K562 (cell line): ENCODE measurements at regions not wholly inside any gene's neighbourhood (a gene's known extent, or its start where the extent isn't known, plus 50 kb on each side); places are given as distances from the start of the nearest gene placed in this dataset.

Experiments used
- ATAC-seq: fragments of 200-7000 bp; cut with Tn5 transposase; 3 replicates; pipeline ENCODE4 v1.9.1; 2020; ENCODE audit warnings: moderate library complexity
- BruUV-seq: library from RNA; stranded (reverse); fragments of 400-500 nt; replicated peaks from 2 replicates; lab custom pipeline; 2021; lab: Mats Ljungman, UMichigan
- CTCF ChIA-PET: fragments of 300-600 bp; formaldehyde crosslinking; extraction: SDS; loops from one replicate; lab custom pipeline; 2021; ENCODE audit warnings: low intra/inter-chr PET ratio; lab: Yijun Ruan, JAX
- POLR2A ChIA-PET: fragments of 300-600, 350-650 bp; sonication (Branson Sonifier 250); formaldehyde crosslinking; extraction: SDS; loops from one replicate; lab custom pipeline; 2021; ENCODE audit warnings: antibody characterized with exemption, inconsistent platforms; lab: Yijun Ruan, JAX
- DNase-seq, 4 experiments: peaks; one replicate each; pipeline versions ENCODE4 v3.0.0 to v3.0.0-alpha.2; 2011 to 2018; ENCODE audit warnings: low spot score in 3 of 4, mixed read lengths in 3 of 4; ENCODE audit errors: extremely low read depth in 1 of 4
- FAIRE-seq: peaks from 2 replicates; lab custom pipeline; 2011; peaks lifted over from hg19 to GRCh38; lab: Jason Lieb, UNC
- H2AFZ ChIP-seq: 2 replicates; pipeline ENCODE4 v1.6.0; 2011; ENCODE audit warnings: low read depth, low read length, control low read depth, inconsistent platforms
- H3K27ac ChIP-seq: fragments of 200-600 bp; 3 replicates; pipeline ENCODE4 v1.8.0; 2011; ENCODE audit warnings: low read depth, mild to moderate bottlenecking, control low read depth, inconsistent platforms, low read length, moderate library complexity, mixed read lengths; ENCODE audit errors: extremely low read depth
- H3K27me3 ChIP-seq, 2 experiments: fragments of 300-600 bp in 1 of 2; 2 replicates in 1 of 2; 3 replicates in 1 of 2; pipeline versions ENCODE4 v1.6.0 to v1.8.0; 2011; ENCODE audit warnings: inconsistent platforms in 2 of 2, low read length in 2 of 2, mild to moderate bottlenecking in 1 of 2, mixed read lengths in 1 of 2, moderate library complexity in 1 of 2; ENCODE audit not compliant: control insufficient read depth in 2 of 2, insufficient read depth in 2 of 2
- H3K36me3 ChIP-seq: fragments of 300-600 bp; 3 replicates; pipeline ENCODE4 v1.8.0; 2011; ENCODE audit warnings: mild to moderate bottlenecking, low read length, inconsistent platforms; ENCODE audit not compliant: control insufficient read depth, insufficient read depth
- H3K4me1 ChIP-seq, 2 experiments: fragments of 200-600 bp in 1 of 2; replicated peaks in 1 of 2; 2 replicates in 1 of 2; 3 replicates in 1 of 2; pipeline versions ENCODE4 v1.5.1 to v1.8.0; 2011; ENCODE audit warnings: inconsistent platforms in 2 of 2, low read length in 2 of 2, mild to moderate bottlenecking in 1 of 2, mixed read lengths in 1 of 2, moderate library complexity in 1 of 2; ENCODE audit not compliant: control insufficient read depth in 2 of 2, insufficient read depth in 2 of 2
- H3K4me2 ChIP-seq: 2 replicates; pipeline ENCODE4 v1.6.1; 2011; ENCODE audit warnings: low read length, control low read depth, inconsistent platforms, mixed read lengths; ENCODE audit not compliant: insufficient read depth
- H3K4me3 ChIP-seq: fragments of 200-600 bp; sonication (generic), shearing (Covaris generic); 2 replicates; pipeline ENCODE4 v1.5.1; 2016; ENCODE audit warnings: control low read depth, inconsistent platforms
- H3K79me2 ChIP-seq: fragments of 200-600 bp; 3 replicates; pipeline ENCODE4 v1.8.0; 2011; ENCODE audit warnings: low read length, inconsistent platforms; ENCODE audit not compliant: control insufficient read depth, insufficient read depth
- H3K9ac ChIP-seq, 2 experiments: 2 replicates each; pipeline versions ENCODE4 v1.6.0 to v1.6.1; 2011; ENCODE audit warnings: low read depth in 2 of 2, low read length in 2 of 2, control low read depth in 1 of 2, inconsistent platforms in 1 of 2, mild to moderate bottlenecking in 1 of 2, mixed read lengths in 1 of 2; ENCODE audit not compliant: insufficient read depth in 1 of 2
- H3K9me1 ChIP-seq: one replicate; pipeline ENCODE4 v1.6.0; 2011; ENCODE audit warnings: inconsistent platforms, mild to moderate bottlenecking, low read length, moderate library complexity; ENCODE audit not compliant: control insufficient read depth, insufficient read depth
- H3K9me3 ChIP-seq: replicated peaks from 2 replicates; pipeline ENCODE4 v1.5.1; 2011; ENCODE audit warnings: low read depth, low read length, inconsistent platforms; ENCODE audit not compliant: control insufficient read depth, insufficient read depth
- H4K20me1 ChIP-seq: replicated peaks from 2 replicates; pipeline ENCODE4 v1.6.1; 2011; ENCODE audit warnings: low read length, inconsistent platforms, mixed read lengths; ENCODE audit not compliant: control insufficient read depth, insufficient read depth
- CHD4 ChIP-seq: fragments of 200-600 bp; sonication (generic); IDR thresholded peaks from 3 replicates; pipeline ENCODE4 v1.6.1; 2012; ENCODE audit warnings: low read depth, mild to moderate bottlenecking, mixed read lengths, low read length, inconsistent platforms; ENCODE audit not compliant: insufficient read depth, insufficient replicate concordance, poor library complexity, severe bottlenecking
- CTBP1 ChIP-seq: fragments of 450-650 bp; IDR thresholded peaks from 2 replicates; pipeline ENCODE4 v1.6.1; 2016; ENCODE audit warnings: borderline replicate concordance
- ZNF124 ChIP-seq: sonication (generic); formaldehyde crosslinking; IDR thresholded peaks from 2 replicates; pipeline ENCODE4 v1.8.1; 2022; ENCODE audit warnings: missing genetic modification reagents
- WGBS: fragments of 100-300 bp; shearing (Covaris generic); methylation state at CpG from one replicate; pipeline ENCODE4 v1.1.6; 2016; ENCODE audit warnings: low coverage, mixed read lengths; ENCODE audit not compliant: insufficient coverage; ENCODE audit errors: missing lambda C conversion rate; 5-methylcytosine and 5-hydroxymethylcytosine counted together
- in situ Hi-C: fragments of 300-500 bp; cut with MboI; formaldehyde crosslinking; loops from 4 replicates; pipeline ENCODE4 v1.15.0; 2018; ENCODE audit warnings: inconsistent platforms, mixed read lengths
- intact Hi-C: fragments of 100-400 bp; cut with micrococcal nuclease; formaldehyde crosslinking; loops from 2 replicates; pipeline ENCODE4 v1.14.2; 2022
- TF ChIP-seq, protein P1 (sequence below), 2 experiments: fragments of 450-650 bp; formaldehyde crosslinking in 1 of 2; IDR thresholded peaks; 2 replicates each; pipeline versions ENCODE4 v1.4.0 to v1.6.1; 2014 to 2020; ENCODE audit warnings: mild to moderate bottlenecking in 2 of 2, borderline replicate concordance in 1 of 2, low read depth in 1 of 2

DNA sequence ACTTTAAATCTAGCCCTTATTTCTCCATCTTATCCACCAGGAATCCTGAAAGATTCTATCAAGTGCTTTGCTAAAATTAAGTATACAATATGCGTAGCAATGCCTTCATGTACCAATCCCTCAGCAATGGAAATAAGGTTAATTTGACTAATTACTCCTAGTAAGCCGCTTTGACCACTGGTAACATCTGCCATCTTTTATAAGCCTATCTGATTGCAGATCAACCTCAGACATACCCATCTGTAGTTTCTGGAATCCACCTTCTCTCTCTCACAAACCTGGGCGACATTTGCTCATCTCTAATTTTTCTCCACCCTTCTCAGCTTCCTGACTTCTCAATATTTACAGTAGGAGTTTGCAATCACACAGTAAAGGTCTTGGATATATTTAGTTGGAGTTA is 138.8 kb upstream of the CRHR1 start:
- in situ Hi-C loops (no loop called here), intact Hi-C loops (loop anchor here (10.0 kb wide), 1 partner anchor 79 kb away; no protein-coding TSS in a partner anchor)
- FAIRE-seq (no peak), ATAC-seq (no peak), DNase-seq (no peak)
- Histone ChIP-seq H3K27me3 (peaks cover 21 to 46% of the 10 kb centered on the region in 2 experiments), H3K36me3 (no peaks in the 10 kb centered on the region), H3K27ac (no peak overlapping the region), H3K9me3 (no peaks in the 10 kb centered on the region), H3K79me2 (no peaks in the 10 kb centered on the region), H3K4me3 (no peak overlapping the region), H2AFZ (no peak overlapping the region), H3K4me1 (no peaks in the 10 kb centered on the region), H3K9ac (no peak overlapping the region), H3K9me1 (no peaks in the 10 kb centered on the region), H3K4me2 (no peak overlapping the region), H4K20me1 (peaks cover 7% of the 10 kb centered on the region)
- POLR2A ChIA-PET = interaction anchor here (0.6 kb wide), 1 partner anchor 36 kb away, joined by 4 read pairs; no protein-coding TSS in a partner anchor
- BruUV-seq = no TSS peak
- 2% methylated on average over 3 of the region's 3 CpGs for WGBS
- CTCF ChIA-PET = no interaction called here
- no peak for TF ChIP-seq CTBP1
- no peak for TF ChIP-seq CHD4

DNA sequence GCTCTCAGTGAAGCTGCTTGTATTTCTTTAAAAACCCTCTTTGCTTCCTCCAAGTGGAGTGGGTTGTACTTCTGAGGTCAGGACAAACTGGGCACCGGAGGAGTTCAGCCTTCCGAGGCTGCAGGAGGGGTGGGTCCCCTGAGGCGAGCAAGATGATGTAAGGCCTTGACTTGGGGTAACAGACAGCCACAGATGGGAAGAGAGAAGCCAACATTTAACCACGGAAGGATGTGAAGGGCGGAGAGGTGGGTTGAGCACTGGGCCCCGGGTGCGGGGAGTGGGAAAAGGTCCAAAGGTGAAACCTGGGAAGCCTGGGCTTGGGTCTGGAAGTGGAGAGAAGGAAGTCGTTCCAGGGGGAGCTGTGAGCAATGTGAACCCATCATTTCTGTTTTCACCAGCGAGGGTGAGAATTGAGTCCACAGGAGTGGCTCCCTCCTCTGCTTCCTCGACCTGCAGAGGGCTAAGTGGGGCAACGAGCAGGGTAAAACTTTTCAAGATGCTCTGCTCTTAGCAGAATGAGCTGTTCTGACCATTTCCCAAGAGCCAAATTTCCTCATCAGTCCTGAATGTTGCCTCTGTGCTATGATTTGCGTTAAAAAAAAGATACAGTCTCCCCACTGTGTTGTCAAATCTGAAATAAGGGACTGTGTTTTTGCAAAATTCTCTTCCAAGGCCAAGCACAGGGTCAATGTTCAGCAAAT is 137.7 kb upstream of the CRHR1 start:
- no peaks in the 10 kb centered on the region for H3K79me2 ChIP-seq
- in situ Hi-C loops (no loop called here), intact Hi-C loops (loop anchor here (10.0 kb wide), 1 partner anchor 78 kb away; no protein-coding TSS in a partner anchor)
- ChIA-PET CTCF (no interaction called here), POLR2A (interaction anchor here (1.6 kb wide), 1 partner anchor 10 kb away, joined by 3 read pairs; no protein-coding TSS in a partner anchor)
- no peak overlapping the region for H3K4me2 ChIP-seq
- H3K4me3 ChIP-seq = no peak overlapping the region
- no peaks in the 10 kb centered on the region for H3K4me1 ChIP-seq
- peaks cover 4% of the 10 kb centered on the region; the same call in 1 of the 2 replicates for H4K20me1 ChIP-seq
- no TSS peak for BruUV-seq
- no peak for DNase-seq
- no peaks in the 10 kb centered on the region for H3K9me1 ChIP-seq
- H2AFZ ChIP-seq = no peak overlapping the region
- no peak for ATAC-seq
- peaks cover 30 to 57% of the 10 kb centered on the region in 2 experiments for H3K27me3 ChIP-seq
- no peak overlapping the region for H3K9ac ChIP-seq
- FAIRE-seq = no peak
- H3K36me3 ChIP-seq = no peaks in the 10 kb centered on the region
- H3K27ac ChIP-seq = no peak overlapping the region
- under 1% methylated on average over 12 of the region's 12 CpGs for WGBS
- no peaks in the 10 kb centered on the region for H3K9me3 ChIP-seq
- TF ChIP-seq ZNF124 (CRISPR knock-in tag) = no peak
- TF ChIP-seq, protein P1, sequence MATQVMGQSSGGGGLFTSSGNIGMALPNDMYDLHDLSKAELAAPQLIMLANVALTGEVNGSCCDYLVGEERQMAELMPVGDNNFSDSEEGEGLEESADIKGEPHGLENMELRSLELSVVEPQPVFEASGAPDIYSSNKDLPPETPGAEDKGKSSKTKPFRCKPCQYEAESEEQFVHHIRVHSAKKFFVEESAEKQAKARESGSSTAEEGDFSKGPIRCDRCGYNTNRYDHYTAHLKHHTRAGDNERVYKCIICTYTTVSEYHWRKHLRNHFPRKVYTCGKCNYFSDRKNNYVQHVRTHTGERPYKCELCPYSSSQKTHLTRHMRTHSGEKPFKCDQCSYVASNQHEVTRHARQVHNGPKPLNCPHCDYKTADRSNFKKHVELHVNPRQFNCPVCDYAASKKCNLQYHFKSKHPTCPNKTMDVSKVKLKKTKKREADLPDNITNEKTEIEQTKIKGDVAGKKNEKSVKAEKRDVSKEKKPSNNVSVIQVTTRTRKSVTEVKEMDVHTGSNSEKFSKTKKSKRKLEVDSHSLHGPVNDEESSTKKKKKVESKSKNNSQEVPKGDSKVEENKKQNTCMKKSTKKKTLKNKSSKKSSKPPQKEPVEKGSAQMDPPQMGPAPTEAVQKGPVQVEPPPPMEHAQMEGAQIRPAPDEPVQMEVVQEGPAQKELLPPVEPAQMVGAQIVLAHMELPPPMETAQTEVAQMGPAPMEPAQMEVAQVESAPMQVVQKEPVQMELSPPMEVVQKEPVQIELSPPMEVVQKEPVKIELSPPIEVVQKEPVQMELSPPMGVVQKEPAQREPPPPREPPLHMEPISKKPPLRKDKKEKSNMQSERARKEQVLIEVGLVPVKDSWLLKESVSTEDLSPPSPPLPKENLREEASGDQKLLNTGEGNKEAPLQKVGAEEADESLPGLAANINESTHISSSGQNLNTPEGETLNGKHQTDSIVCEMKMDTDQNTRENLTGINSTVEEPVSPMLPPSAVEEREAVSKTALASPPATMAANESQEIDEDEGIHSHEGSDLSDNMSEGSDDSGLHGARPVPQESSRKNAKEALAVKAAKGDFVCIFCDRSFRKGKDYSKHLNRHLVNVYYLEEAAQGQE (IDR thresholded peaks at IDR 0.05; ENCODE audit: borderline replicate concordance) = no peak
- TF ChIP-seq, protein P1 (CRISPR knock-in tag; IDR thresholded peaks at IDR 0.05; ENCODE audit: low read depth) = no peak
